Fibroblast of skin of right biceps (primary cell): ENCODE measurements at regions not wholly inside any gene's neighbourhood (a gene's known extent, or its start where the extent isn't known, plus 50 kb on each side); places are given as distances from the start of the nearest gene placed in this dataset.
"Not testable (repeated sequence)": the region's sequence is repeated elsewhere in the genome, so short reads cannot be mapped to it uniquely, and the experiment has no call there.

Experiments used
- DNase-seq: peaks from one replicate; pipeline ENCODE4 v3.0.0-alpha.2; 2013

GRCh38 chr9:90455316-90455715, 187.3 kb downstream of the DIRAS2 start:
- no peak for DNase-seq

GRCh38 chr9:90457386-90458190, 185.0 kb downstream of the DIRAS2 start:
- DNase-seq: no peak

GRCh38 chr9:90458485-90458884, 184.1 kb downstream of the DIRAS2 start:
- DNase-seq: no peak

- no peak for DNase-seq
These were observed 183.3 kb downstream of the DIRAS2 start for GRCh38 chr9:90459321-90459720.

- DNase-seq: no peak
These were observed 182.4 kb downstream of the DIRAS2 start for GRCh38 chr9:90460220-90460619.

- no peak for DNase-seq
These were observed 177.6 kb downstream of the DIRAS2 start for GRCh38 chr9:90464978-90465377.

GRCh38 chr9:90466441-90466840, 176.2 kb downstream of the DIRAS2 start:
- no peak for DNase-seq

GRCh38 chr9:90469435-90469834, 173.2 kb downstream of the DIRAS2 start:
- no peak for DNase-seq

- no peak for DNase-seq
These were observed 172.7 kb downstream of the DIRAS2 start for GRCh38 chr9:90469865-90470387.

- DNase-seq: no peak
These were observed 166.6 kb downstream of the DIRAS2 start for GRCh38 chr9:90476058-90476457.

GRCh38 chr9:90477535-90477934, 165.1 kb downstream of the DIRAS2 start:
- no peak for DNase-seq

GRCh38 chr9:90478821-90479220, 163.8 kb downstream of the DIRAS2 start:
- DNase-seq: no peak

GRCh38 chr9:90485028-90485427, 157.6 kb downstream of the DIRAS2 start:
- DNase-seq: no peak

GRCh38 chr9:90489066-90489465, 153.6 kb downstream of the DIRAS2 start:
- DNase-seq: no peak

GRCh38 chr9:90499761-90500160, 142.9 kb downstream of the DIRAS2 start:
- DNase-seq: no peak

- DNase-seq: no peak
These were observed 140.5 kb downstream of the DIRAS2 start for GRCh38 chr9:90502134-90502533.

GRCh38 chr9:90504486-90504885, 138.1 kb downstream of the DIRAS2 start:
- no peak for DNase-seq

GRCh38 chr9:90505695-90506094, 136.9 kb downstream of the DIRAS2 start:
- DNase-seq: no peak

- DNase-seq: not testable (repeated sequence)
These were observed 136.2 kb downstream of the DIRAS2 start for GRCh38 chr9:90506402-90506801.

- DNase-seq: no peak
These were observed 135.0 kb downstream of the DIRAS2 start for GRCh38 chr9:90507621-90508020.

- peak; percentile 76 for DNase-seq
These were observed 133.7 kb downstream of the DIRAS2 start for GRCh38 chr9:90508940-90509339.

- DNase-seq: no peak
These were observed 130.9 kb downstream of the DIRAS2 start for GRCh38 chr9:90511711-90512110.

- DNase-seq: no peak
These were observed 127.7 kb downstream of the DIRAS2 start for GRCh38 chr9:90514877-90515276.

- no peak for DNase-seq
These were observed 127.1 kb downstream of the DIRAS2 start for GRCh38 chr9:90515510-90515909.

- no peak for DNase-seq
These were observed 125.5 kb downstream of the DIRAS2 start for GRCh38 chr9:90517103-90517502.
